Lung (tissue), 11 donors: ENCODE measurements at regions not wholly inside any gene's neighbourhood (a gene's known extent, or its start where the extent isn't known, plus 50 kb on each side); places are given as distances from the start of the nearest gene placed in this dataset.

ENCODE experiments used
- ATAC-seq: fragments of 200-7000 bp; cut with Tn5 transposase; one replicate; pipeline ENCODE4 v1.9.1; 2020; ENCODE audit warnings: moderate number of reproducible peaks; ENCODE audit not compliant: insufficient read depth, low FRiP score
- DNase-seq, 3 donors: peaks; one replicate each; pipeline ENCODE4 v3.0.0-alpha.2; 2013 to 2017
- H3K27ac ChIP-seq, 2 donors: one replicate each; pipeline ENCODE4 v1.5.1; 2013; ENCODE audit warnings: mild to moderate bottlenecking in 2 of 2, moderate library complexity in 2 of 2, control low read depth in 1 of 2, inconsistent platforms in 1 of 2, low read depth in 1 of 2, low read length in 1 of 2
- H3K27me3 ChIP-seq, 3 donors: one replicate each; pipeline ENCODE4 v1.5.1; 2013; ENCODE audit warnings: low read length in 2 of 3; ENCODE audit not compliant: control insufficient read depth in 3 of 3, insufficient read depth in 3 of 3
- H3K36me3 ChIP-seq, 4 donors: one replicate each; pipeline ENCODE4 v1.5.1; 2013; ENCODE audit warnings: low read length in 4 of 4, mild to moderate bottlenecking in 1 of 4, moderate library complexity in 1 of 4; ENCODE audit not compliant: control insufficient read depth in 4 of 4, insufficient read depth in 4 of 4
- H3K4me1 ChIP-seq, 5 donors: one replicate each; pipeline ENCODE4 v1.5.1; 2013; ENCODE audit warnings: low read length in 5 of 5, mild to moderate bottlenecking in 2 of 5, moderate library complexity in 1 of 5; ENCODE audit not compliant: control insufficient read depth in 5 of 5, insufficient read depth in 5 of 5
- H3K4me3 ChIP-seq: one replicate; pipeline ENCODE4 v1.5.1; 2013; ENCODE audit warnings: mild to moderate bottlenecking, control low read depth, moderate library complexity
- H3K9ac ChIP-seq, 2 donors: one replicate each; pipeline ENCODE4 v1.5.1; 2013; ENCODE audit warnings: low read length in 2 of 2, control low read depth in 1 of 2; ENCODE audit not compliant: insufficient read depth in 1 of 2
- H3K9me3 ChIP-seq, 4 donors: one replicate each; pipeline ENCODE4 v1.5.1; 2013; ENCODE audit warnings: low read length in 3 of 4, mild to moderate bottlenecking in 1 of 4, moderate library complexity in 1 of 4; ENCODE audit not compliant: control insufficient read depth in 4 of 4, insufficient read depth in 3 of 4
- WGBS, 2 donors: extraction: QIAGEN DNeasy Blood & Tissue Kit; methylation state at CpG; one replicate each; pipeline ENCODE4 v1.1.7; 2013; 5-methylcytosine and 5-hydroxymethylcytosine counted together
- TF ChIP-seq, protein P1 (sequence below): IDR thresholded peaks from 2 replicates; pipeline ENCODE4 v1.5.1; 2012; ENCODE audit warnings: mild to moderate bottlenecking; ENCODE audit errors: control extremely low read depth, extremely low read depth
- donor health status: control.
- donor health status: control.
- donor health status: Bipolar disorder and iron deficiency.
- donor health status: healthy.
- donor health status: DM: yes; HTN: yes; CAD: no.

- no peak for ATAC-seq
- H3K9ac ChIP-seq, result no peak overlapping the region
- no peaks in the 10 kb centered on the region for H3K9me3 ChIP-seq
- WGBS, 2 donors, result 38 to 64% methylated on average over 1 of the region's 1 CpG
- H3K27ac ChIP-seq, result no peak overlapping the region
- no peaks in the 10 kb centered on the region for H3K36me3 ChIP-seq
- no peak overlapping the region for H3K4me3 ChIP-seq
- H3K4me1 ChIP-seq, result peaks cover 0 to 2% (median 0%) of the 10 kb centered on the region in 5 donors
- TF ChIP-seq, protein P1, sequence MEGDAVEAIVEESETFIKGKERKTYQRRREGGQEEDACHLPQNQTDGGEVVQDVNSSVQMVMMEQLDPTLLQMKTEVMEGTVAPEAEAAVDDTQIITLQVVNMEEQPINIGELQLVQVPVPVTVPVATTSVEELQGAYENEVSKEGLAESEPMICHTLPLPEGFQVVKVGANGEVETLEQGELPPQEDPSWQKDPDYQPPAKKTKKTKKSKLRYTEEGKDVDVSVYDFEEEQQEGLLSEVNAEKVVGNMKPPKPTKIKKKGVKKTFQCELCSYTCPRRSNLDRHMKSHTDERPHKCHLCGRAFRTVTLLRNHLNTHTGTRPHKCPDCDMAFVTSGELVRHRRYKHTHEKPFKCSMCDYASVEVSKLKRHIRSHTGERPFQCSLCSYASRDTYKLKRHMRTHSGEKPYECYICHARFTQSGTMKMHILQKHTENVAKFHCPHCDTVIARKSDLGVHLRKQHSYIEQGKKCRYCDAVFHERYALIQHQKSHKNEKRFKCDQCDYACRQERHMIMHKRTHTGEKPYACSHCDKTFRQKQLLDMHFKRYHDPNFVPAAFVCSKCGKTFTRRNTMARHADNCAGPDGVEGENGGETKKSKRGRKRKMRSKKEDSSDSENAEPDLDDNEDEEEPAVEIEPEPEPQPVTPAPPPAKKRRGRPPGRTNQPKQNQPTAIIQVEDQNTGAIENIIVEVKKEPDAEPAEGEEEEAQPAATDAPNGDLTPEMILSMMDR, result no peak
- DNase-seq, result no peak
- H3K27me3 ChIP-seq, result no peaks in the 10 kb centered on the region
These were observed 323.4 kb downstream of the PCDH7 start for GRCh38 chr4:31043382-31044062.

- peaks cover 0 to 3% (median 0%) of the 10 kb centered on the region in 5 donors for H3K4me1 ChIP-seq
- H3K4me3 ChIP-seq, result no peak overlapping the region
- no peaks in the 10 kb centered on the region for H3K9me3 ChIP-seq
- no peak overlapping the region for H3K9ac ChIP-seq
- TF ChIP-seq, protein P1, result no peak
- H3K27ac ChIP-seq, result peak overlapping the region in 1 of 2 donors; percentile 33
- no peaks in the 10 kb centered on the region for H3K27me3 ChIP-seq
- DNase-seq (no peak), ATAC-seq (no peak)
- H3K36me3 ChIP-seq, result no peaks in the 10 kb centered on the region
- WGBS, 2 donors, result 62 to 68% methylated on average over 4 of the region's 4 CpGs
These were observed 325.0 kb downstream of the PCDH7 start for GRCh38 chr4:31045151-31045550.

DNA sequence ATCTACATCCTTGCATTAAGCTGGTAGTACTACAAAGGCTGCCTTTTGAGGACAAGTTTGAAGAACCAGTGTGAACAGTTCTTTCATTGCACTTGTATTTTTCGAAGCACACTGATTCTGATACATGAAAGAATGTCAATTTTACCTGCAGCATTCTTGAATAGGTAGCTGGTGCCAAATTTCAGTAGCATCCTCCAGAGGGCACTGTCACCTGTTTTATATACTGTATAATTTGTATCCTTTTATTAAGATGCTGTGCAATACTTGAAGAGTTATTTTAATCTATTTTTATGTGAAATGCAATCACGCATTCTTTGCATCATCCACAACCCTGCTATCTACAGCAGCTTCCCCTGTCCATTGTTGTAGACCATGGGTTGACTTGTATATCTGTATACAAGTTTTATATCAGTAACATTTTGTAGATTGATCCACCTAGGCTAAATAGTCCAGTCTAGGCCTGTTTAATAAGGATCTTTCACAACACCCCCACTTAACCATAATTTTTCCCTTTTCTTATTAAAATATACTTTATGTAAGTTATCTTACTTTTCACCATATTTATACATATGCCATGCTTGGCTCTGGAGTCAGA is 325.7 kb downstream of the PCDH7 start:
- Histone ChIP-seq H3K27me3 (no peaks in the 10 kb centered on the region), H3K36me3 (no peaks in the 10 kb centered on the region), H3K4me3 (no peak overlapping the region), H3K4me1 (peaks cover 0 to 3% (median 0%) of the 10 kb centered on the region in 5 donors), H3K9me3 (no peaks in the 10 kb centered on the region), H3K9ac (no peak overlapping the region), H3K27ac (no peak overlapping the region)
- no peak for ATAC-seq
- TF ChIP-seq, protein P1, result no peak
- DNase-seq, result peak in 1 of 3 donors; percentile 45
- WGBS, 2 donors, result 54 to 69% methylated on average over 2 of the region's 2 CpGs
